GM18511 (cell line): ENCODE measurements at regions not wholly inside any gene's neighbourhood (a gene's known extent, or its start where the extent isn't known, plus 50 kb on each side); places are given as distances from the start of the nearest gene placed in this dataset.
"Not testable (repeated sequence)": the region's sequence is repeated elsewhere in the genome, so short reads cannot be mapped to it uniquely, and the experiment has no call there.

Experiments used
- ATAC-seq: cut with Tn5 transposase; IDR thresholded peaks from one replicate; pipeline ENCODE4 v1.9.1; 2021; ENCODE audit warnings: mild to moderate bottlenecking, moderate library complexity; ENCODE audit not compliant: unreplicated experiment

DNA sequence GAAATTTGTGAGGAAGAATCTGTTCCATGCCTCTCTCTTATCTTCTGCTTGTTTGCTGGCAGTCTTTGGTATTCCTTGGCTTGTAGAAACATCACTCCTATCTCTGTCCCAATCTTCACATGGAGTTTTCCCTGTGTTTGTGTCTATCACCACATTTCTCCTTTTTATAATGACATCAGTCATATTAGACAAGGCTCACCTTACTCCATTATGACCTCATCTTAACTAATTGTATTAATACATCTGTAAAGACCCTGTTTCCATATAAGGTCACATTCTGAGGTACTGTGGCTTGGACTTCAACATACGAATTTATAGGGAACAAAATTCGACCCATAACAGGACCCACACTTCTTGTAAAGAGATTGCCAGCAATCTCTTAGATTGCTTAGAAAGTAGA is 72.3 kb upstream of the POGK start:
- no peak for ATAC-seq

- ATAC-seq, result not testable (repeated sequence)
These were observed 54.6 kb upstream of the POGK start for GRCh38 chr1:166784646-166785045.

DNA sequence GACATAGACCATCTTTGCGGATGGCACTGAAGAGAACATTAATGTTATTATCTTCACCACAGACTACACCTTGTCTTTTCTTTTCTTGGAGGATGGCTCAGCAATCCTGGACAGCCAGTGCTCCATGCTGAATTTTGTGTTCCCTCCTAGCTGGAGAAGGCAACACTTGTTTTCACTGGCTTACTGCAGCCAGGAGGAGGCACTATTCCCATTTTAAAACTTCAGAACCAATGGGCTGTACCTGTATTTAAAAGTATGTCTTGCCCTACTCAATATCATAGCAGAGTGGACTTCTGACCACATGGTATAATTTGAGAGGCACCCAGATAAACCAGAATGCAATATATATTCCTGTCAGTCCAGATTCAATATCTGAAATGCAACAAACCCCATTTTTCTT is 53.3 kb upstream of the POGK start:
- no peak for ATAC-seq

DNA sequence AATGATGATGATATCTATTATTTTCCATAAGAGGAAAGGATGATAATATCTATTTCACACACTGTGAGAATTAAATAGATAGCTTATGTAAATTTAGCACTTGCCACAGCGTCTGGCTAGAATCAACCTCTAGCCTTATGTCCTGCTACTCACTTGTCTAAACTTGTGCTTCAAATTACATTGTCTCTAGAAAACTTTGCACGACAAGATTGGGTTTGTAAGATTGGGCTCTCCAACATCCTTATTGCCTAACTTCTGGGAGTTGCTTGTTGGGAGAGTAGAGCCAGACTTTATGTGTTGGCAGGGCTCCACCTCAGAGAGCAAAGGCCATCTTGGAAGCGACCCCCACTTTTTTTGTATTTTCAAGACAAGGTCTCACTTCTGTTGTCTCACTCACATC is 50.0 kb upstream of the POGK start:
- ATAC-seq, result no peak
